ENCODE measurements at regions not wholly inside any gene's neighbourhood (a gene's known extent, or its start where the extent isn't known, plus 50 kb on each side); places are given as distances from the start of the nearest gene placed in this dataset.

GRCh38 chr12:4829793-4830162, 79.9 kb upstream of the KCNA1 start:
- Histone ChIP-seq H3K4me1 (no peaks in the 10 kb centered on the region), H3K4me3 (no peak overlapping the region), H3K9me3 (no peaks in the 10 kb centered on the region; the same call in 1 of the 3 replicates), H3K27ac (no peak overlapping the region), H3K4me2 (no peak overlapping the region)
- ChIA-PET CTCF (interaction anchor here (1.6 kb wide), 1 partner anchor 30 kb away, joined by 3 read pairs; no protein-coding TSS in a partner anchor), POLR2A (no interaction called here)
- TF ChIP-seq NPAS2 (CRISPR knock-in tag; IDR thresholded peaks at IDR 0.05; ENCODE audit: borderline replicate concordance) (no peak), JUN (IDR thresholded peaks at IDR 0.05) (no peak), TP53 (CRISPR knock-in tag; IDR thresholded peaks at IDR 0.05) (no peak), ELK1 (IDR thresholded peaks at IDR 0.05; ENCODE audit: low read depth, low read length) (no peak)
- TF ChIP-seq, protein P1, sequence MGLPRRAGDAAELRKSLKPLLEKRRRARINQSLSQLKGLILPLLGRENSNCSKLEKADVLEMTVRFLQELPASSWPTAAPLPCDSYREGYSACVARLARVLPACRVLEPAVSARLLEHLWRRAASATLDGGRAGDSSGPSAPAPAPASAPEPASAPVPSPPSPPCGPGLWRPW (IDR thresholded peaks at IDR 0.05) = no peak
- no peak for ATAC-seq
- no peak for FAIRE-seq
- DNase-seq (ENCODE audit: low read depth in 1 of 2, low spot score in 1 of 2) = no peak
- 5% methylated on average over 6 of the region's 6 CpGs for WGBS (ENCODE audit: missing lambda C conversion rate)

DNA sequence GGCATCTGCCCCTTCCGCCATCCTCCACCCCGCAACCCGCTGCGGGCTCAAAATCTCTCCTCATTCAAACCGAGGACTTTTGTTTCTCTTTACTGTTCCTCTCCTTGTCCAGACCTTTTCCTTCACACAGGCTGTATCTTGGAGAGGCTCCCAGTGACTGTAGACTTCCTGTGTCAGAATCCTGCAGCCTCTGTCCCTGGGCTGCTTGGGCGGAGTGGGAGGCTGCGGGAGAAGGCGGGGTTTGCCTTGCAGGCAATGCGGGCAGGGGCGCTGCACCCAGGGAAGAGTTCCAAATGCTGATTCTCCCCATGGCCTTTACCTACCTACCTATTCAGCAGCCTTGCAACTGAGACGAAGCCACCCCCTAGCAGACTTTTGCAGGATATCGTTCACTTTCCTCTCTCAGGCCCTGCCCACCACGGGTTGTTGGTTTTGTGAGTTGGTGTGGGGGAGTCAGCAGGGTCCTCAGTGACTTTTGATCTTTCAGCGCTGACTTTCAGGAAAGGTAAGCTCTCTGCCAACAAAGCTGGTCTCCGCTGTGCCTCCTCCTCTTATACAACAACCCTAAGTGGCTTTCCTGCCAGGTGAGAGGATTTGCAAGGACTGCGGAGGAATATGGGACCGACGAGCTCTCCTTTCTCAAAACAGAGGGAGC, 79.0 kb upstream of the KCNA1 start:
- ChIA-PET POLR2A (no interaction called here), CTCF (interaction anchor here (1.6 kb wide), 1 partner anchor 29 kb away, joined by 3 read pairs; no protein-coding TSS in a partner anchor)
- Histone ChIP-seq H3K4me3 (no peak overlapping the region), H3K9me3 (no peaks in the 10 kb centered on the region; the same call in 1 of the 3 replicates), H3K4me1 (no peaks in the 10 kb centered on the region), H3K27ac (no peak overlapping the region), H3K4me2 (no peak overlapping the region)
- no peak for DNase-seq (ENCODE audit: low read depth in 1 of 2, low spot score in 1 of 2)
- FAIRE-seq = no peak
- TF ChIP-seq GATA3 (IDR thresholded peaks at IDR 0.05; ENCODE audit: borderline replicate concordance) (no peak), HDAC2 (IDR thresholded peaks at IDR 0.05) (no peak), RAD21 (conservative IDR thresholded peaks at IDR 0.05 in 1 of 2, IDR thresholded peaks at IDR 0.05 in 1 of 2) (no peak), ELK1 (IDR thresholded peaks at IDR 0.05; ENCODE audit: low read depth, low read length) (no peak), MYC (IDR thresholded peaks at IDR 0.05; ENCODE audit: borderline replicate concordance, low read length) (no peak), RARB (CRISPR knock-in tag; IDR thresholded peaks at IDR 0.05) (no peak), ZFP36 (IDR thresholded peaks at IDR 0.05; ENCODE audit: borderline replicate concordance, partially characterized antibody) (no peak), REST (IDR thresholded peaks at IDR 0.05) (no peak), TFCP2L1 (CRISPR knock-in tag; IDR thresholded peaks at IDR 0.05) (no peak), RCOR1 (IDR thresholded peaks at IDR 0.05; ENCODE audit: low read depth, low read length) (no peak)
- TF ChIP-seq, protein P2, sequence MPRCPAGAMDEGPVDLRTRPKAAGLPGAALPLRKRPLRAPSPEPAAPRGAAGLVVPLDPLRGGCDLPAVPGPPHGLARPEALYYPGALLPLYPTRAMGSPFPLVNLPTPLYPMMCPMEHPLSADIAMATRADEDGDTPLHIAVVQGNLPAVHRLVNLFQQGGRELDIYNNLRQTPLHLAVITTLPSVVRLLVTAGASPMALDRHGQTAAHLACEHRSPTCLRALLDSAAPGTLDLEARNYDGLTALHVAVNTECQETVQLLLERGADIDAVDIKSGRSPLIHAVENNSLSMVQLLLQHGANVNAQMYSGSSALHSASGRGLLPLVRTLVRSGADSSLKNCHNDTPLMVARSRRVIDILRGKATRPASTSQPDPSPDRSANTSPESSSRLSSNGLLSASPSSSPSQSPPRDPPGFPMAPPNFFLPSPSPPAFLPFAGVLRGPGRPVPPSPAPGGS (IDR thresholded peaks at IDR 0.05) = no peak
- TF ChIP-seq, protein P3, sequence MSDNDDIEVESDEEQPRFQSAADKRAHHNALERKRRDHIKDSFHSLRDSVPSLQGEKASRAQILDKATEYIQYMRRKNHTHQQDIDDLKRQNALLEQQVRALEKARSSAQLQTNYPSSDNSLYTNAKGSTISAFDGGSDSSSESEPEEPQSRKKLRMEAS (IDR thresholded peaks at IDR 0.05) = no peak
- no peak for ATAC-seq
- WGBS (ENCODE audit: missing lambda C conversion rate) = 31% methylated on average over 18 of the region's 18 CpGs

All from A549 (cell line).